Esophagus mucosa (tissue), 1 donor: ENCODE measurements at regions not wholly inside any gene's neighbourhood (a gene's known extent, or its start where the extent isn't known, plus 50 kb on each side); places are given as distances from the start of the nearest gene placed in this dataset.

Experiments
- ATAC-seq: fragments of 200-7000 bp; cut with Tn5 transposase; one replicate; pipeline ENCODE4 v1.9.1; 2020
- donor health status: DM: yes; HTN: yes; CAD: no.

GRCh38 chr7:1321411-1322239 is 89.0 kb downstream of the UNCX start:
- ATAC-seq, result no peak

- no peak for ATAC-seq
Measured at GRCh38 chr7:1322240-1323110, 89.8 kb downstream of the UNCX start.

GRCh38 chr7:1323178-1324027 is 90.7 kb downstream of the UNCX start:
- ATAC-seq, result no peak

DNA sequence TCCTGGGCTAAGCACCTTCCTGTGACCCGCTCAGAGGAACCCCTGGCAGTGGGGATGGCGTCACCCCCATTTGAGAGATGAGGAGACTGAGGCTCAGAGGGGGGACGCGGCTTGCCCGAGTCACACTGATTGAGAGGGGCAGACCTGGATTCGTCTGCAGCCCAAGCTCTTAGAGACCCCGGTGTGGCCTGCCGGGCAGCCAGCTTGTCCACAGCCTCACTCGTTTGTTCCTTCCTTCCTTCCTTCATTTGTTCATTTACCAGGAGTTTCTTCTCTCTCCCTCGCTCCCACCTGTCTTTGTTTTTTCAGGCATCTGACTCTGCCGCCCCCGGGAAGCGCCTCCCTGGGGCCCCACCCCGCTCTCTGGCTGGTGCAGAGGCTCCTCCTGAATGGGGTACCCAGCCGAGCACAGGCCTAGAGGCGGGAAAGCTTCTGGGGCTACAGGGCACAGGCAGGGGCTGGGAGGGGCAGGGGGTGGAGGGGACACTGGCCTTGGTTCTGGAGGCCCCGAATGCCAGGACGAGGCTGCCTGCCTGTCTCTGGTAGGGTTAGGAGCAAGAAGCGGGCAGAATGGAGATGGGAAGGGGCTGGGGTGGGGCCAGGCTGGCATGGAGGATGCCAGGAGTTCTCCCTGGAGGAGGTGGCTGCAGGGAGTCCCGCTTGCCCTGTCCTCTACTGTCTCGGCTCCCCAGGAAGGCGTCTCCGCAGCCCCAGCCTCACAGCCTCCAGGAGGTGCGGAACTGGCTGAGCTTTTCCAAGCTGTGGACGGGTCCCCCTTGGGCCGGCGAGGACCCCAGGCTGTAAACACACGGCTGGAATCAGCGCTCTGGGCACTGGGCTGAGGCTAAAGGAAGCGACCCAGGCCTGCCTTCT is 91.6 kb downstream of the UNCX start:
- ATAC-seq, result no peak

- no peak for ATAC-seq
Measured at GRCh38 chr7:1325246-1325645, 92.6 kb downstream of the UNCX start.

GRCh38 chr7:1325646-1326510 is 93.2 kb downstream of the UNCX start:
- ATAC-seq, result no peak

DNA sequence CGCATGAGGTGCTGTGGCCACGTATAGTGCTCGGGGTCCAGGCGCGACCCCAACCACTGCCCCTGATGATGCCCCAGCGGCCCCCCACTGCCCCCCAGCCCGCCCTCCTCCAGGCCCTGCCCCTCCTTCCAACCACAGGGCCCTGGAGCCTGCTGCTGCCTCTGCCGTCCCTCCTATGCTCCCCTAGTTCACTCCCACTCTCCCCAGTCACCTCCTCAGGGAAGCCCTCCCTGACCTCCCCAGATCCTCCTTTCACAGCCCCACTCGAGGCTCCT is 93.8 kb downstream of the UNCX start:
- no peak for ATAC-seq

DNA sequence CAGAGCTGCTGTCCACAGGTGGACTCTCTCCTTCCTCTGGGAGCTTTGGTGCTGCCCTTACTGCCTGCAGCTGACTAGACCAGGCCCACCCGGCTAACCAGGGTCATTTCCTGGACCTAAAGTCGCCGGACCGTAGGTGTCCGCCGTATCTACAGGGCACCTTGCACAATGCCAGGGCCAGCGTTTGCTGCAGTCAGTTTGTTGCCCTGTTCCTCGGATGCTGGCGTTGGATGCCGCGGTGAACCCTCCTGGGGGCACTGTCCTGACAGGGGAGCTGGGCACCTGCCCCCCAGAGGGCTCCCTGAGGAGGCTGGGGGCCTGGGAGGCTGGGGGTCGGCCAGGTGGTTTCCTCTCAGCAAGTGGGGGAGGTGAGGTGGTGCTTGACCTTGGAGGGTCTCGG is 96.6 kb downstream of the UNCX start:
- ATAC-seq, result no peak

- ATAC-seq, result no peak
Measured at GRCh38 chr7:1329966-1330800, 97.5 kb downstream of the UNCX start.

DNA sequence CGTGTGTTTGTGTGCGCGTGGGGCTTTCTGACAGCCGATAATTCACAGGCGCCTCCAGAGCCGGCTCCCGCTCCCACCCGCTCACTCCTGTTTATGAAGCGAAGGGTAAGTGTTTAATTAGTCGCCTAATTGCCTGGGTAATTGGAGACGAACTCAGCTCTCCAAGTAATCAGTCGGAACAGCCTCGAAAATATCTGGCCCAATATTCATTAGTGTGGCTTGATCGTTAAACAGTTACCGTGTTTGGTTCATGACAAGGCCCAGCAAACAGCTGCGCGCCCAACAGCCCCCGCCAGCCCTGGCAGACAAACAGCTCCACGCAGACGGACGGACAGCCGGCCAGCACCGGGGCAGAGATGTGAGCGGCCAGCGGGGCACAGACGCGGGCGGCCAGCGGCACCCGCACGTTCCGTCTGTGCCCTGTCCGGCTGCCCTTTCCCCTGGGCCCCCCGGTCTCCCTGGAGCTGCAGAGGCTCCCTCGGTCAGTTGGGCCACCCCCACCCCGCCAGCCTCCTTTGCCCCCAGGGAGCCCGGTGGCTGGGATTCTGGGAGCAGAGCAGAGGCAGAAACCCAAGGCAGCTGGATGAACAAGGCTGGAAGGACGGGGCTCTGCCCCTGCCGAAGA is 98.2 kb downstream of the UNCX start:
- no peak for ATAC-seq

GRCh38 chr7:1331561-1332467 is 99.1 kb downstream of the UNCX start:
- ATAC-seq, result peak; percentile 13

DNA sequence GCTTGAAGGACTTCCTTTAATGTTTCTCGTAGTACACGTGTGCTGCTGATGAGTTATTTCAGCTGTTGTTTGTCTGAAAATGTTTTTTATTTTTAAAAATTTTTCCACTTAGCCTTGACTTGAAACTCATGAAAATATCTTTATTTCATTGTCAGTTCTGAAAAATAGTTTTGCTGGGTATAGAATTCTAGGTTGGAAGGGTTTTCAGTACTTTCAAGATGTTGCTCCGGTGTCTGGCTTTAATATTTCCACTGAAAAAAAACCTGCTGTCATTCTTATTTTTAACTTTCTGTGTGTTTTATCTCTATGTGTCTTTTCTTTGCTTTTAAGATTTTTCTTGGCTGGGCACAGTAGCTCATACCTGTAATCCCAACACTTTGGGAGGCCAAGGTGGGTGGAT is 103.8 kb downstream of the UNCX start:
- no peak for ATAC-seq

DNA sequence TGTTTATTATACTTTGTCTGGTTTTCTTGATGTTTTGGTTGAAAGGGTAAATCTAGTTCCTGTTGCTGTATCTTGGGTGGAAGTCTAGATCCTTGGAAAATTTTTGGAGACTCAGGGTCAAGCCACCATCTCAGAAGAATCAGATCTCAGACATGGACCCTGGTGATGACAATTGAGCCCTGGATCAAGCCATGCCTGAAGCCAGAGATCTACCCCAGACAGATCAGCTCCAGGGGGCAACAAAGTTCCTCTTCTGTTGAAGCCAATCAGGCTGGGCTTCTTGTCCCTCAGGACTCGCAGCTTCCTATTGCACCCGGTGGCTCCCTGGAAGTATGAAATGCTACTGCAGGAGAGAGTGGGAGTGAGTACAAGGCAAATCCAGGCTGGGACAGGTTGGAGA is 106.9 kb downstream of the UNCX start:
- ATAC-seq, result no peak

GRCh38 chr7:1340031-1340430 is 107.4 kb downstream of the UNCX start:
- no peak for ATAC-seq

DNA sequence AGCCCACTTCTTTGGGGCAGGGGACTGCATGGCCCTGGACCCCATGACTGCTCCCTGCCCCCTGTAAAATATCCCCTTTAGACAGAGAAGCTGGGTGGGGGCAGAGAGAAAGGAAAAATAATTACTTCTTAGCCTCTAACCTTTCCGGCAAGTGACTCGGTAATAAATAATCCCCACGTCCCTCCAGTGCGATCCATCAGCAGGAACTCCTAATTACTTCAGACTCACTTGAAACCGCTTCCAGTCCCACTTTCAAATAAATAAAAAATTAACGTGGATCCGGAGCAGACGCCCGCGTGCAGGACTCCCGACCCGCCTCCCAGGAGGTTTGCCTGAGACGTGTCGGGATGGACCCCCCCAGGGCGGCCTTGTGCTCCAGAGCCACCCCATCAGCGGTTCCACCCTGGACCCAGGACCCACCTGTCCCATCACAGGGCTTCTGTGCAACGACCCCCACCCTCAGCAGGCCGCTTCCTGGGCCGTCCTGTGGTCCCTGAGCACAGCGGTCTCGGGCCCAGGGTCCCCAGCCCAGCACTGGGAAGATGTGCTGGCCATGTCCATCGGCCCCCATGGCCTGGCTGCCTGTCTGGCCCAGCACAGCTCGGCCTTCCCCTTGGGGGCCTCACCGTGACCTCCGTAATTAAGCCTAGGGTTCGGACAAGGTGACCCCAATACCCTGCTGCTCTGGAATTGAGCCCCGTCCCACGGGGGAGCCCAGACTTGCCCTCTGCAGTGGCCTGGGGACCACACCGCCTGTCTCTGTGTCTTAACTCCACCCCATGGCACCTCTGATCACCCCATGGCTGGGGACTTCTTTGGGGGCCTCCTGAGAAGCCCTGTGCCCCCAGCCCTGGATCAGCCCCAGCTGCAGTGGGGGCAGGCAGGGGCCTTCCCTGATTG is 108.0 kb downstream of the UNCX start:
- peak; percentile 18 for ATAC-seq

DNA sequence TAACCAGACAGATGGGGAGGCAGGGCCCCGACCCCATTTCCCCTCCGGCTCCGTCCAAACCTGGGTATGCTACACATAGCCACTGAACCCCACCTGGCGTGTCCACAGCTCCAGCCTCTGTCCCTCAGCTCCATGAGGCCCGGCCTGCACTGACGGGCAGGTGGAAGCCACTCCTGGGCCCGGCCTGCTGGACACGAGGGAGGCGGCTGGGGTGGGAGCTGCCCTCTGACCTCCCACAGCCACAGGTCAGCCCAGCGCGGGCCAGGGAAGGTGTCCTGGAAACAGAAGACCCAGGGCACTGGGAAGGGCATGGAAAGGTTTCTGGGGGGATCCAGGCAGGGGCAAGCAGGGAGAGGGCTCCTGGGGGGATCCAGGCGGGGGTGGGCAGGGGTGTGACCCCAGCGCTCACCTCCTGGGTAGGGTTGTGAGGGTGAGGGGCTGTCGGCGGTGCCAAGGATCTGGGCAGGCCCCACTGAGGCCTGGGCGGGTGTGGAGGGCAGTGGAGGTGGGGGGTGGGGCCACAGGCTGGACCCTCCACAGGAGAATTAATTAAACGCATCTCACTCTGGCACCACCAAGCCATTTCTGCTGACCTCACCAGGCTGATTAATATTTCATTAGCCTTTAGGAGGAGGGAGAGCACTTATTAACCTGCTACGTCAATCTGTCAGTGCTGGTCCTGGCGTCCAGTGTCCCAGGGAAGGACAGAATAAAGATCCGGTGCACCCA is 108.9 kb downstream of the UNCX start:
- ATAC-seq, result peak; percentile 9
